ENCODE measurements at regions not wholly inside any gene's neighbourhood (a gene's known extent, or its start where the extent isn't known, plus 50 kb on each side); places are given as distances from the start of the nearest gene placed in this dataset.

- no peak for TF ChIP-seq CTCF (IDR thresholded peaks at IDR 0.05)
- TF ChIP-seq POLR2A (IDR thresholded peaks at IDR 0.05), result no peak
These were observed 158.8 kb upstream of the ARL4C start for GRCh38 chr2:234655706-234656105.

All from lower leg skin (tissue), 3 donors.